ENCODE measurements at regions not wholly inside any gene's neighbourhood (a gene's known extent, or its start where the extent isn't known, plus 50 kb on each side); places are given as distances from the start of the nearest gene placed in this dataset.

- H3K9me2 ChIP-seq (ENCODE audit: low read depth, low read length): no peaks in the 10 kb centered on the region
- TF ChIP-seq CTCF (IDR thresholded peaks at IDR 0.05; ENCODE audit: low read length) (no peak), EZH2 (IDR thresholded peaks at IDR 0.05; ENCODE audit: borderline replicate concordance, low read length) (no peak)
Observed at GRCh38 chr15:98369081-98369716, 279.1 kb upstream of the IGF1R start.

GRCh38 chr15:98375513-98376340 lies 272.6 kb upstream of the IGF1R start:
- no peak for TF ChIP-seq CTCF (IDR thresholded peaks at IDR 0.05; ENCODE audit: low read length)
- TF ChIP-seq EZH2 (IDR thresholded peaks at IDR 0.05; ENCODE audit: borderline replicate concordance, low read length): no peak
- Histone ChIP-seq H3F3A (ENCODE audit: insufficient read depth, low read length) (no peaks in the 10 kb centered on the region), H4K20me1 (ENCODE audit: insufficient read depth, low read length) (no peaks in the 10 kb centered on the region), H3K36me3 (ENCODE audit: insufficient read depth, low read length) (no peaks in the 10 kb centered on the region), H3K27ac (ENCODE audit: low read depth, low read length, poor library complexity, severe bottlenecking) (no peak overlapping the region), H3K4me2 (ENCODE audit: low read length) (no peak overlapping the region), H3K79me2 (ENCODE audit: insufficient read depth, low read length) (no peaks in the 10 kb centered on the region), H3K9ac (ENCODE audit: low read length) (no peak overlapping the region), H3K9me3 (ENCODE audit: low read length) (no peaks in the 10 kb centered on the region), H3K9me2 (ENCODE audit: low read depth, low read length) (no peaks in the 10 kb centered on the region), H2AFZ (ENCODE audit: low read length) (no peak overlapping the region), H3K4me3 (ENCODE audit: low read depth, low read length, poor library complexity, severe bottlenecking) (no peak overlapping the region), H3K4me1 (ENCODE audit: insufficient read depth, low read length, severe bottlenecking) (no peaks in the 10 kb centered on the region), H3K27me3 (ENCODE audit: insufficient read depth, low read length) (peaks cover 3% of the 10 kb centered on the region; the same call in 1 of the 2 replicates)

More at GRCh38 chr15:98369081-98369716, 279.1 kb upstream of the IGF1R start:
- Histone ChIP-seq H3K36me3 (ENCODE audit: insufficient read depth, low read length) (no peaks in the 10 kb centered on the region), H3F3A (ENCODE audit: insufficient read depth, low read length) (no peaks in the 10 kb centered on the region), H4K20me1 (ENCODE audit: insufficient read depth, low read length) (no peaks in the 10 kb centered on the region), H3K9ac (ENCODE audit: low read length) (no peak overlapping the region), H2AFZ (ENCODE audit: low read length) (no peak overlapping the region), H3K9me3 (ENCODE audit: low read length) (no peaks in the 10 kb centered on the region), H3K27me3 (ENCODE audit: insufficient read depth, low read length) (peaks cover 3% of the 10 kb centered on the region; the same call in 1 of the 2 replicates), H3K27ac (ENCODE audit: low read depth, low read length, poor library complexity, severe bottlenecking) (no peak overlapping the region), H3K79me2 (ENCODE audit: insufficient read depth, low read length) (no peaks in the 10 kb centered on the region), H3K4me1 (ENCODE audit: insufficient read depth, low read length, severe bottlenecking) (no peaks in the 10 kb centered on the region), H3K4me2 (ENCODE audit: low read length) (no peak overlapping the region), H3K4me3 (ENCODE audit: low read depth, low read length, poor library complexity, severe bottlenecking) (no peak overlapping the region)

DNA sequence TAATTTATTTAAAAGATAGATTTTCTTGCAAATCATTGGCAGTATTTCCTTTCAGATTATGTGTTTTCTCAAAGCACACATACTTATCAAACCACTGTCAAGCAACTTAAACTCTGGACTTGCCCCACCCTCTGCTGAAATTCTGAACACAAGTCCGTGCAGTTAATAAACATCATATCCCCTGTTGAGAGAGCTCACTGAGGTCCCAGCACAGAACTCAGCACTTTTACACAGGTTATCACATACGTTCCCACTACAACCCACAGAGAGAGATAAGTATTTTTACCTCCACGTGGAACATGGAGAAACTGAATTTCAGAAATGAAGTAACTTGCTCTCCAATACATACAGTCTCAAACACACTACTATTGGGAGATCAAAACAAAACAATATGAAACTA lies 267.6 kb upstream of the IGF1R start:
- TF ChIP-seq CTCF (IDR thresholded peaks at IDR 0.05; ENCODE audit: low read length) (no peak), EZH2 (IDR thresholded peaks at IDR 0.05; ENCODE audit: borderline replicate concordance, low read length) (no peak)
- no peaks in the 10 kb centered on the region for H3K27me3 ChIP-seq (ENCODE audit: insufficient read depth, low read length)
- no peaks in the 10 kb centered on the region for H3F3A ChIP-seq (ENCODE audit: insufficient read depth, low read length)
- no peaks in the 10 kb centered on the region for H3K36me3 ChIP-seq (ENCODE audit: insufficient read depth, low read length)
- H3K9me3 ChIP-seq (ENCODE audit: low read length): no peaks in the 10 kb centered on the region
- no peaks in the 10 kb centered on the region for H3K4me1 ChIP-seq (ENCODE audit: insufficient read depth, low read length, severe bottlenecking)
- no peaks in the 10 kb centered on the region for H3K79me2 ChIP-seq (ENCODE audit: insufficient read depth, low read length)
- no peak overlapping the region for H3K9ac ChIP-seq (ENCODE audit: low read length)
- H3K9me2 ChIP-seq (ENCODE audit: low read depth, low read length): no peaks in the 10 kb centered on the region
- no peaks in the 10 kb centered on the region for H4K20me1 ChIP-seq (ENCODE audit: insufficient read depth, low read length)
- H3K27ac ChIP-seq (ENCODE audit: low read depth, low read length, poor library complexity, severe bottlenecking): no peak overlapping the region
- H3K4me2 ChIP-seq (ENCODE audit: low read length): no peak overlapping the region
- no peak overlapping the region for H2AFZ ChIP-seq (ENCODE audit: low read length)
- H3K4me3 ChIP-seq (ENCODE audit: low read depth, low read length, poor library complexity, severe bottlenecking): no peak overlapping the region
